Stimulated activated naive CD8-positive, alpha-beta T cell treated with anti-CD3 and anti-CD28 coated beads, Interleukin-15, amount 100 ng/mL, for 72 hours (primary cell): ENCODE measurements at regions not wholly inside any gene's neighbourhood (a gene's known extent, or its start where the extent isn't known, plus 50 kb on each side); places are given as distances from the start of the nearest gene placed in this dataset.

ENCODE experiments used
- ATAC-seq: fragments of 150-1000 bp; cut with Tn5 transposase; 2 replicates; pipeline ENCODE4 v1.10.0; 2021; ENCODE audit warnings: mild to moderate bottlenecking, moderate library complexity
- DNase-seq, 2 donors: peaks; one replicate each; pipeline ENCODE4 v3.0.0; 2021 to 2022
- H3K27ac Mint-ChIP-seq, 2 donors: one replicate each; pipeline ENCODE4 v1.8.0; 2022; ENCODE audit warnings: mild to moderate bottlenecking in 2 of 2, mixed read lengths in 2 of 2, moderate library complexity in 2 of 2
- H3K27me3 Mint-ChIP-seq: one replicate; pipeline ENCODE4 v1.8.0; 2022; ENCODE audit warnings: mixed read lengths
- H3K4me1 Mint-ChIP-seq: one replicate; pipeline ENCODE4 v1.8.0; 2022; ENCODE audit warnings: mild to moderate bottlenecking, mixed read lengths
- H3K4me3 Mint-ChIP-seq, 2 donors: one replicate each; pipeline ENCODE4 v1.8.0; 2022; ENCODE audit warnings: mild to moderate bottlenecking in 2 of 2, mixed read lengths in 2 of 2, moderate library complexity in 1 of 2
- H3K9me3 Mint-ChIP-seq, 2 donors: one replicate each; pipeline ENCODE4 v1.8.0; 2022; ENCODE audit warnings: mixed read lengths in 2 of 2

DNA sequence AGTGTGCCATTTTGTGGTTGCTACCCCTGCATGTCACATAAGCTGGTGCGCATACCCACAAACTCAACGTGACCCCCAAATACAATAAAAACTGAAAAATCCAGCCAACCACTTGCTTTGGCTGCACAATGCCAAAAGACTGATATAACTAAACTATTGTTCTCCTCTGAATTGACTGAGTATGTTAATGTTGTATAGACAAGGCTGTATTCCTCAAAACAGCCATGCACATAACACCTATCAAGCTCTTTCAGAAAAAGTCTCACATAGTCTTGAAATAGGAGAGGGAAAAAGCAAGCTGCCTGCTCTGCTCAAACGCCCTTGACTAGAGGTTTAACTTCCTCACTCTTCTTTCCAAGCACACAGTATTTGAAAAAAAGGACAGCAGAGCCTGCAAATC lies 126.4 kb upstream of the NOCT start:
- H3K27me3 Mint-ChIP-seq: peaks cover 19% of the 10 kb centered on the region
- H3K4me1 Mint-ChIP-seq: no peaks in the 10 kb centered on the region
- H3K9me3 Mint-ChIP-seq: no peaks in the 10 kb centered on the region
- H3K27ac Mint-ChIP-seq: no peak overlapping the region
- no peak for DNase-seq
- no peak for ATAC-seq
- H3K4me3 Mint-ChIP-seq: no peak overlapping the region

DNA sequence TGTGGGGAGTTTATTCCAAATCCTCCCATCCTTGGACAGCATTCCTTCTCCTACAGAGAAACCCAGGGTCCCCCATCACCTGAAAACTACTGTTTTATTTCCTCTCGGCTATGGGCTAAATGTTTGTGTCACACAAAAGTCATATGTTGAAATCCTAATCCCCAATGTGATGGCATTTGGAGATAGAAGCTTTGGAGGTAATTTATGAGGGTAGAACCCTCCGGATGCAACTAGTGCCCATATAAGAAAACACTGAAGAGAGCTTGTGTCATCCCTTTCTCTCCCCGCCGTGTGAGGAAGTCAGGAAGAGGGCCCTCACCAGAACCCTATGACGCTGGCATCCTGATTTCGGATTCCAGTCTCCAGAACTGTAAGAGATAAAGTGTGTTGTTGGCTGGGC lies 127.8 kb upstream of the NOCT start:
- Mint-ChIP-seq H3K4me1 (no peaks in the 10 kb centered on the region), H3K27me3 (peaks cover 23% of the 10 kb centered on the region), H3K4me3 (no peak overlapping the region), H3K27ac (no peak overlapping the region), H3K9me3 (no peaks in the 10 kb centered on the region)
- ATAC-seq (no peak), DNase-seq (no peak)

DNA sequence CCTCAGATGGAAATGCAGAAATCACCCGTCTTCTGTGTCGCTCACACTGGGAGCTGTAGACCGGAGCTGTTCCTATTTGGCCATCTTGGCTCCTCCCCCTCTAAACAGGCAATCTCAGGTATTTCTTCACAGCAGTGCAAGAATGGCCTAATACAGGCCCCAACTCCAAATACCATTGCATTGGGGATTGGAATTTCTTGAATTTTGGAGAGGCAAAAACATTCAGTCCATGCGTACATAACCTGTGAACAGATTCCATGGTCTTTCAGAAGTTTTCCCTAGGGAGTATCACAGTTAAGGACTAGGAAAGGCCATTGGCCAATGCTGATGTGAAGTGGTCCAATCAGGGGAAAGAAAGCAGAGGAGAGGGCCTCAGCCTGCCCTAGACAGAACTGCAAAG lies 128.2 kb upstream of the NOCT start:
- Mint-ChIP-seq H3K4me1 (no peaks in the 10 kb centered on the region), H3K27ac (no peak overlapping the region), H3K27me3 (peaks cover 23% of the 10 kb centered on the region), H3K9me3 (no peaks in the 10 kb centered on the region), H3K4me3 (no peak overlapping the region)
- DNase-seq (no peak), ATAC-seq (no peak)

DNA sequence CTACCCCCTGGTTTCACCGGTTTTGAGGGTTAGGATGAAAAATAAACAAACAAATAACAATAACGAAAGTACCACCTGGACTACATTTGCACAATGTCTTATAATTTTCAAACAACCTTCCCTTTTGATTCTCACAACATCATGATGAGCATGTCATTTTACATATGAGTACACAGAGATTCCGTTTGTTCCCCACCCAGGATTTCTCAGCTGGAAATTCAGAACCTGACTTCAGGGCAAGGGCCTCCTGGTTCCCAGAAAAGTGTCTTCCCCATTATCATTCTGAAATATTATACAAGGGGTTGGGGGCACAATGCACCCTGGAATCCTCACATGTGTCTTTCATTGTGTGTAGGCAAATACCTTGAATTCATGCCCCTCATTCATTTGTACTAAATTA lies 135.8 kb upstream of the NOCT start:
- peaks cover 0 to 7% of the 10 kb centered on the region in 2 donors for H3K9me3 Mint-ChIP-seq
- H3K27me3 Mint-ChIP-seq: peaks cover 28% of the 10 kb centered on the region
- no peak overlapping the region for H3K4me3 Mint-ChIP-seq
- ATAC-seq: no peak
- no peak for DNase-seq
- H3K4me1 Mint-ChIP-seq: no peaks in the 10 kb centered on the region
- no peak overlapping the region for H3K27ac Mint-ChIP-seq

DNA sequence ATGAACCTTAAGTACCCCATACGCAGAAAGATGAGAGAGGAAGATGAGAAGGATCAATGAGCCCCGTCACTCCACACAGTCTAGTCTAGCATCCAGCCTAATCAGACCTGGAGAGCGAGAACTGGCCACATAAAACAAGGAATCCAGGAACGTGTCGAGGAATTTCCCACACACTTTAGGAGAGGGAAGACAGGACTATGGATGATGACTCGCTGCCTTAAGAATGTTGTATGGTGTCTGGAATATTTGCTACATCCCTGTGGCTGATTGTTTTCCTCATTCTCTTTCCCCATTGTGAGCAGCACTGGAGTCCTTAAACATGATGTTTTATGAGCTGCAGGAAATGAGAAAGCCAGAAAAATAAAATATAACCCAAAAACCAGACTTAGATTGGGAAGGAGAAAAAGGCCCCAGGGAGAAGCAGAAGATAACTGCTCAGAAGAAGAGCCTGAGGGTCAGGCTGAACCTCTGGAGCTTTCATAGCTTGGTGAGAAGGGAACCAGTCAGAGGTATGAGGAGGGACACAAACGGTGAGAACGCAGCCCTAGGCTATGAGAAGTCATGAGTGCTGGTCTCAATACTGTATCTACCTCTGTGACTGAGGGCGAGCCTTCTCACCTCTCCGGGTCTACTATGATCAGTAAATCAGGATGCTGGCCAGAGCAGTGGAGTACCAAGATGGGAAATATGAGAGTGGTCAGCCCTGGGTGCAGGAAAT lies 139.5 kb upstream of the NOCT start:
- peaks cover 37% of the 10 kb centered on the region for H3K27me3 Mint-ChIP-seq
- peaks cover 0 to 6% of the 10 kb centered on the region in 2 donors for H3K9me3 Mint-ChIP-seq
- no peak overlapping the region for H3K27ac Mint-ChIP-seq
- H3K4me1 Mint-ChIP-seq: no peaks in the 10 kb centered on the region
- DNase-seq (no peak), ATAC-seq (peak; percentile 33)
- no peak overlapping the region for H3K4me3 Mint-ChIP-seq

DNA sequence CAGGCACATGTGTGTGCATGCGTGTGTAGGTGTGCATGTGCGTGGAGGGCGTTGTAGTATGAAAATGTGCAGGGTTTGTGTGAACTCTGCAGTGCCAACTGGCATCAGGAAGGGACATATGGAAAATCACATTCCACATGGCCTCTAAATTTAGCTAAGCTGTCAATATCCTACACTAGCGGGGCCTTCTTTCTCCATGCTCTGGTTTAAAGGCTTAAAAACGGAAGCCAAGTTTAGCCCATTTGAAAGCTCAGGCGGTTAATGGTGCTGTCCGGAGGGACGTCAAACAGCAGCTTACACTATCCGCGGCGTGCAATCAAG lies 144.1 kb upstream of the NOCT start:
- H3K9me3 Mint-ChIP-seq: no peaks in the 10 kb centered on the region
- no peak for DNase-seq
- ATAC-seq: no peak
- H3K27ac Mint-ChIP-seq: no peak overlapping the region
- no peak overlapping the region for H3K4me3 Mint-ChIP-seq
- no peaks in the 10 kb centered on the region for H3K4me1 Mint-ChIP-seq
- peaks cover 33% of the 10 kb centered on the region for H3K27me3 Mint-ChIP-seq

DNA sequence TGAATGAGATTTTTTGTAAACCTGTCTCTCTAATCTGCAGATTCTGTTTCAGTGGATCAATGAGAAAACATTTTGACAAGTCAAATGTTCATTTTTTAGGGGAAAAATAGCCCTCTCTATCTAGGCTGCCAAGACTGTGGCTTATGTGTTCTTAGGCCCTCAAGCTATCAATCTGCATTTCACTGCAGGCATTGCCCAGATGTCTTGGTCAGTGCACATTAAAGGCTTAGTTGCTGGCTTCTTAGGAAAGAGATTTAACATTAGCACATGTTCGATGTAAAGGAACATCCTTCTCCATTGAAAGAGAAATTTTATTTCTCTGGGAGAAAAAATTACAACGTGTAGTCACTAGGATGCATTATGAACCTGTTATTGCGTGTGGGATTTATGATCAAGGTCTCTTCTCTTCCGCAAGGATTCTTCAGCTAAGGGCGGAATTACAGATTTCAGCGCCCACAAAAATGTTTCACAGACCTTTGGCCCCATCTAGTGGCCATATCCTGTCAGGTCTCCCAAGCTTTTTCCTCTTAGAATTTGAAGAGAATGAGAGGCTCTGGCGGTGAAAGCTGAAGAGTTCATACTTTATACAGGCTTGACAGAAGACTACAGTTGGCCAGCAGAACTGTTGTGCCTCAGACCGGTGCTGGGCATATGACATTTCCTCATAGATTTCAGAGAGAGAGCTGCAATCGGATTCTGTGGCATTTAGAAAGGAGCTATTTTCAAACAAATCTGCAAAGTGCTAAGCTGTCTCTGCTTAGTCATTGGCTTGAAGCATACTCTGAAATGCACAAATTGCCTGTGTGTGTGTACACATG lies 144.6 kb upstream of the NOCT start:
- Mint-ChIP-seq H3K9me3 (no peaks in the 10 kb centered on the region), H3K27ac (no peak overlapping the region), H3K4me1 (no peaks in the 10 kb centered on the region), H3K4me3 (no peak overlapping the region), H3K27me3 (peaks cover 31% of the 10 kb centered on the region)
- DNase-seq (peak; percentile 30 to 36), ATAC-seq (no peak)

DNA sequence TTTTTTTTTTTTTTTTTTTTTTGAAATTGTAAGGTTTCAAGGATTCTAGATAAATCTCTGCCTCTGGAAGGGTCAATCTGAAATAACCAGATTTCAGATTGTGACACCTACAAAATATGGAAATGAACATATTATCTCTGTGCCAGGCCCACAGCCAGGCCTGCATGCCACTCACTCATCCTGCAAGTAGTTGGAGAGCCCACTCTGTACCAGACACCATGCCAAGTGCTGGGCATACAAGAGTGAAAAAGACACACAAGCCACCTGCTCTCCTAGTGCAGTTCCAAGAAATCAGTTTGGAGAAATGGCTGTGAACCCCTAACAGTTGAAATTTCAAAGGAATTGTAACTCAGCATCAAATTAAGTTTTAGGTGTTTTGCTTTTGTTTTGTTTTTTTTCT lies 145.9 kb upstream of the NOCT start:
- peaks cover 6% of the 10 kb centered on the region for H3K4me1 Mint-ChIP-seq
- ATAC-seq (no peak), DNase-seq (no peak)
- H3K27ac Mint-ChIP-seq: no peak overlapping the region
- H3K4me3 Mint-ChIP-seq: no peak overlapping the region
- H3K9me3 Mint-ChIP-seq: no peaks in the 10 kb centered on the region
- H3K27me3 Mint-ChIP-seq: peaks cover 18% of the 10 kb centered on the region

DNA sequence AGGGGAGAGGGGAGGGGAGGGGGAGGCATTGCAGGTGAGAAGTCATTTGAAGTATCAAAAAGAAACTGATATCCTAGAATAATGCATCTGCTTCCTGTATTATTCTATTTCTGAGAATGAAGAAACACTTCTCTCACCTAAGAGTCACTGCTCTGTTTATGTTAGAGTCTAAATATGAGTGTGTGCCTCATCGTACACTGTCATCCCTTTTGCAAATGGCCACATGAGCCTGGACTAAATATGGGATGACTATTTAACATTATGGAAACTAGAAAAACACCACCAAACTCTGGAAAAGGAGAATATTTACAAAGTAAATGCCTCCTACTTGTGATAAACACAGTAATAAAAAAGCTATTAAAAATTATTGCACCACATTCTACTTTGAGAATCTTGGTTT lies 146.4 kb upstream of the NOCT start:
- no peak for DNase-seq
- Mint-ChIP-seq H3K27me3 (peaks cover 13% of the 10 kb centered on the region), H3K4me1 (peaks cover 6% of the 10 kb centered on the region), H3K27ac (no peak overlapping the region), H3K4me3 (no peak overlapping the region), H3K9me3 (no peaks in the 10 kb centered on the region)
- no peak for ATAC-seq

DNA sequence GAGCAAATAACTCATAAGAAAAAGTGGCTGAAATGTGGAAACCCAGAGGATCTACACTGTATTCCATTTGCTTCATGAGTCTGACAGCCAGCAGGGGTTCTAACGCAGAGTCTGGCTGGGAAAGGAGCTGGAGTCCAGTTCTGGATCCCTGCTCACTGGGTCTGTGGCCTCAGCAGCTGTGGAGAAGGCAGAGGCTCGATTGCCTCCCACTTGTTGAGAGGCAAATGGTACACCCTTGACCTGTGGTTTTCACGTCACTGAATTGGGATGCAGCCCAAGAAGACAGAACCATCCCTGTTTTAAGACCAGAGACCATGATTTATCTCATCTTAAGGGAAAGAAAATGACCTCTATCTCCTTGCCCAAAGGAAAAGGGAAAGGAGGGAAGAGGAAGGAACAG lies 147.0 kb upstream of the NOCT start:
- Mint-ChIP-seq H3K4me1 (peaks cover 6% of the 10 kb centered on the region), H3K27ac (no peak overlapping the region), H3K27me3 (peaks cover 8% of the 10 kb centered on the region), H3K4me3 (no peak overlapping the region), H3K9me3 (no peaks in the 10 kb centered on the region)
- no peak for DNase-seq
- no peak for ATAC-seq

DNA sequence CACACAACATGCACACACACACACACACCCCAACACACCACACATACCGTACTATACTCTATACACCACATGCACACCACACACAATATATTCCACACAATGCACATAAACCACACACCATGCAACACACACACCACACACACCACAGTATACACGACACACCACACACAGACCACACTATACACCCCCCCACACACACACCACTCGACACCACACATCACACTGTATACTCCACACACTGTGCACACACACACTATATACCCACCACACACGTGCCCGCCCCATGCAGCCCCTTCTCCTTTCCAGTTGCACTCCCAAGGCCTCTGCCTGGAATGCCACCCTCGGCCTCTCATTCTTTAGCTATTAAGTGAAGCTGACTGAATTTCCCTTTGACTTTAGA lies 148.2 kb upstream of the NOCT start:
- Mint-ChIP-seq H3K4me3 (no peak overlapping the region), H3K4me1 (peaks cover 6% of the 10 kb centered on the region), H3K9me3 (no peaks in the 10 kb centered on the region), H3K27ac (no peak overlapping the region), H3K27me3 (peaks cover 8% of the 10 kb centered on the region)
- ATAC-seq (peak; percentile 28), DNase-seq (no peak)

DNA sequence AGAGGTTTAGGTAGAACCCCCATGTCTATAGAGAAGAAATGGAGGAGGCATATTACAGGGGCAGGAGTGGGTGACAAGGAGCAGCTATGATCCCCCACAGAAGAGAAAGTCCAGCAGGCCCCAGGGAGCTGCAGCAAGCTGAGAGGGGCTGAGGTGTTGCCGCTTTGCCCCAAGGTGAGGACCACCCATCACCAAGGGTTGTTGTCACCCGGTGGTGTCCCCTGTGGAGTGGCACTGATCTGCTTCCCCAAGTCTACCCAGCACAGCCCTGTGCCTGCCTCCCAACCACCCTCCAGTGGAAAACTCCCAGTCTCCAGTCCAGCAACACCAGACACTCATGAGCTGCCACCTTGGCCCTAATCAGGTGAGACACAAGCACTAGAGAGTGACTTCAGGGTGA lies 149.3 kb upstream of the NOCT start:
- H3K27me3 Mint-ChIP-seq: peaks cover 13% of the 10 kb centered on the region
- H3K4me3 Mint-ChIP-seq: no peak overlapping the region
- no peaks in the 10 kb centered on the region for H3K9me3 Mint-ChIP-seq
- H3K27ac Mint-ChIP-seq: no peak overlapping the region
- ATAC-seq: no peak
- peaks cover 6% of the 10 kb centered on the region for H3K4me1 Mint-ChIP-seq
- no peak for DNase-seq

DNA sequence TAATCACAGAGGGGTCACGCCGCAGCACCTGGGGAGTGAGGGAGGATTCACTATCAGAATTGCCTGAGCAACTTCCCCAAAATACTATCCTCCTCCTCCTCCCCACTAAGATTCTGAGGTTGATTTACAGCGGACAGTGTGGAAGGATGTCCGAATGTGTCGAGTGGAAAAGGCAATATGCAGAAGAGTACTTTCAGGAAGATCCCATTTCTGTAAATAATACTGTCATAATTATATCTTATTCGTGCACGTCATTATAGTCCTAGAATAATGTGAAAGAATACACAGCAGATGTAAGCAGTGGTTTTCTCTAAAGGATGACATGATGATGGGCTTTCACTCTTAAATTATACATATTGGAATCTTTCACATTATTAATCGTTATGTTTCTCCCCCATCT lies 149.8 kb upstream of the NOCT start:
- ATAC-seq: no peak

DNA sequence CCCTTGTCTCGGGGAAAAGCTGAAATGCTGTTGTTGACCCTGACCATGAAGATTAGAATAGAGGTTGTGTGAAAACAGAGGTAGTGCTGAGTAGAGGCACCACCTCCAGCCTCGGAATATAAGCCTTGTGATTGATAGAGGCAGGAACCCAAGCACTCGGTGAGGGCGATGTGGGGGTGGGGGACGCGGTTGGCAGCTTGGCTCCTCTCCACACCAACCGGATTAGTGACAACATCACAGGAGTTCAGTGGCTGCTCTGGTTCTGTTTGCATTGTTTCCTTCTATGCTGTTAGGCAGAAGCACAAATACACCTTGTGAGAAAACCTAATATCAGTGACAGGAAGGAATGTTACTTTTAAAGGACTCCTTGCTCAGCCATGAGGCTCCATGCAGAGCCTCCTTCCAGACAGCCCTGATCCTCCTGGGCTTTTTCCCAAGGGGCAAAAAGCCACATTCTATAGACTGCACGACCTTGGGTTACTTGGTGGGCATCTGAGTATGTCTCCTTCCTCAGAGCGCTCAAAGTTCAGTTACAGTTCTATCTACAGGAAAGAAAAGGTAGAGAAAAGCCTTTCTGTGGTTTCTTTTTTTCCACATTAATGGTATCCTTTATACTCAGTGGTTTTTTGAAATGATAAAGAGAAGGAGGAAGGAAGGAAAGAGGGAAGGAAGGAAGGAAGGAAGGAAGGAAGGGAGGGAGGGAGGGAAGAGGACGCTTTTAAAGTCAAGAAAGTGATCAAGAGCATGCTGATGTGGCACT lies 150.4 kb upstream of the NOCT start:
- no peak overlapping the region for H3K27ac Mint-ChIP-seq
- DNase-seq (no peak), ATAC-seq (peak; percentile 42)
- H3K27me3 Mint-ChIP-seq: peaks cover 8% of the 10 kb centered on the region
- no peaks in the 10 kb centered on the region for H3K9me3 Mint-ChIP-seq
- no peak overlapping the region for H3K4me3 Mint-ChIP-seq
- H3K4me1 Mint-ChIP-seq: peaks cover 6% of the 10 kb centered on the region

More for the DNA sequence above, 149.8 kb upstream of the NOCT start:
- Mint-ChIP-seq H3K4me1 (peaks cover 6% of the 10 kb centered on the region), H3K9me3 (no peaks in the 10 kb centered on the region), H3K27ac (no peak overlapping the region), H3K4me3 (no peak overlapping the region), H3K27me3 (peaks cover 8% of the 10 kb centered on the region)
- DNase-seq: no peak

DNA sequence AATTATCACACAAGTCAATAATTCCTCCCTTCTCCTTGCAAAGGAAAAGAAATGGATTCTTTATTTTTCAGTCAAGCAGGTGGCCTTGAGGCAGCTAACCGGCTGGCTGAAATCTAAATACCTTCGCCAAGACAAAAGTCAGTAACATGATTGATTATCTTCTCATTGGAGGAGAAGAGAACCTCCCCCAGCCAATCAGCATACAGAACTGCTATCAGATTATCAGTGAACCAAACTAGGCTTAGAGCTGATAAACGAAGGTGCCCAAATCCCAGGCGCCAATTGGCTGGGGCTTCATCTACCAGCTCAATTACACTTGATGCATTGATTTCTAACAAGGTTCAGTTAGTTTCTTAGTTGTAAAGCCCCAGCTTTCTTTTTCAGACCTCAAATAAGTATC lies 152.4 kb upstream of the NOCT start:
- H3K27me3 Mint-ChIP-seq: peaks cover 8% of the 10 kb centered on the region
- no peak for ATAC-seq
- H3K9me3 Mint-ChIP-seq: no peaks in the 10 kb centered on the region
- peaks cover 6% of the 10 kb centered on the region for H3K4me1 Mint-ChIP-seq
- H3K4me3 Mint-ChIP-seq: no peak overlapping the region
- H3K27ac Mint-ChIP-seq: no peak overlapping the region
- DNase-seq: no peak

DNA sequence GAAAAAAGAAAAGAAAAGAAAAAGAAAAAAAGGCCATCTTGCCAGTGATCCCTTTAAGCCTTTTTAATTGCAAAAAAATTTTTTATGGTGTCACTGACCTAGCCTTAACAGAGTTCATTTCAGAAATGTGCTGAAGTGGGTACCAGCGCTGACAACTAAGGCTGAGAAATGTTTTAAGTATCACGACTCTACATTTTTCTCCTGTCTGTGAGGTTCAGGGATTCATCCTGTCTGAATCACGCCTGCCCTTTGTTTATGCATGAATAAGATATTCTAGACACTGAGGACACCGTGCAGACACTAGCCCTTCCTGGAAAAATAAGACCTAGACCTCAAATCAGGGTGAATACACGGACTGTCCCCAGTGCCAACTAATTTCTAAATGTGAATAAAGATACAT lies 154.4 kb upstream of the NOCT start:
- DNase-seq (no peak), ATAC-seq (no peak)
- H3K27ac Mint-ChIP-seq: no peak overlapping the region
- peaks cover 6% of the 10 kb centered on the region for H3K4me1 Mint-ChIP-seq
- no peak overlapping the region for H3K4me3 Mint-ChIP-seq
- H3K9me3 Mint-ChIP-seq: no peaks in the 10 kb centered on the region
- H3K27me3 Mint-ChIP-seq: peaks cover 10% of the 10 kb centered on the region
